Smooth muscle cell (in vitro differentiated cells): ENCODE measurements at regions not wholly inside any gene's neighbourhood (a gene's known extent, or its start where the extent isn't known, plus 50 kb on each side); places are given as distances from the start of the nearest gene placed in this dataset.

Experiments used
- DNase-seq: peaks from one replicate; lab custom pipeline; 2025; ENCODE audit not compliant: unreplicated experiment; lab: John Stamatoyannopoulos, UW
- H2AFZ ChIP-seq: fragments of 200-600 bp; sonication (generic); 2 replicates; pipeline ENCODE4 v1.6.0; 2016; ENCODE audit warnings: antibody characterized with exemption, low read depth, mild to moderate bottlenecking
- H3F3A ChIP-seq: fragments of 200-600 bp; sonication (generic); 2 replicates; pipeline ENCODE4 v1.6.0; 2017; ENCODE audit warnings: antibody characterized with exemption, low read depth
- H3K27ac ChIP-seq: fragments of 200-600 bp; sonication (generic); 2 replicates; pipeline ENCODE4 v1.5.1; 2016; ENCODE audit warnings: low read depth, mild to moderate bottlenecking
- H3K27me3 ChIP-seq: fragments of 200-600 bp; sonication (generic); 2 replicates; pipeline ENCODE4 v1.6.1; 2016; ENCODE audit warnings: low read depth, mild to moderate bottlenecking
- H3K36me3 ChIP-seq: fragments of 200-600 bp; sonication (generic); 2 replicates; pipeline ENCODE4 v1.5.1; 2016; ENCODE audit warnings: low read depth
- H3K4me1 ChIP-seq: fragments of 200-600 bp; sonication (generic); 2 replicates; pipeline ENCODE4 v1.5.1; 2016; ENCODE audit warnings: low read depth
- H3K4me2 ChIP-seq: fragments of 200-600 bp; sonication (generic); 2 replicates; pipeline ENCODE4 v1.6.0; 2016; ENCODE audit warnings: mild to moderate bottlenecking
- H3K4me3 ChIP-seq: fragments of 200-600 bp; sonication (generic); 2 replicates; pipeline ENCODE4 v1.5.1; 2016; ENCODE audit warnings: mild to moderate bottlenecking
- H3K79me2 ChIP-seq: fragments of 200-600 bp; sonication (generic); 2 replicates; pipeline ENCODE4 v1.6.0; 2016; ENCODE audit warnings: low read depth, mild to moderate bottlenecking
- H3K9ac ChIP-seq: fragments of 200-600 bp; sonication (generic); 2 replicates; pipeline ENCODE4 v1.6.0; 2016; ENCODE audit warnings: low read depth
- H3K9me3 ChIP-seq: fragments of 200-600 bp; sonication (generic); replicated peaks from 2 replicates; pipeline ENCODE4 v1.5.1; 2016; ENCODE audit warnings: low read depth
- H4K20me1 ChIP-seq: fragments of 200-600 bp; sonication (generic); 2 replicates; pipeline ENCODE4 v1.6.0; 2016; ENCODE audit warnings: low read depth
- WGBS: methylation state at CpG from one replicate; pipeline ENCODE4 v1.1.7; 2016; ENCODE audit warnings: low lambda C conversion rate; 5-methylcytosine and 5-hydroxymethylcytosine counted together
- TF ChIP-seq, protein P1 (sequence below): fragments of 200-600 bp; sonication (generic); IDR thresholded peaks from 2 replicates; pipeline ENCODE4 v1.5.1; 2017; ENCODE audit warnings: borderline replicate concordance, mild to moderate bottlenecking, antibody characterized with exemption; ENCODE audit not compliant: insufficient read depth, poor library complexity, severe bottlenecking

DNA sequence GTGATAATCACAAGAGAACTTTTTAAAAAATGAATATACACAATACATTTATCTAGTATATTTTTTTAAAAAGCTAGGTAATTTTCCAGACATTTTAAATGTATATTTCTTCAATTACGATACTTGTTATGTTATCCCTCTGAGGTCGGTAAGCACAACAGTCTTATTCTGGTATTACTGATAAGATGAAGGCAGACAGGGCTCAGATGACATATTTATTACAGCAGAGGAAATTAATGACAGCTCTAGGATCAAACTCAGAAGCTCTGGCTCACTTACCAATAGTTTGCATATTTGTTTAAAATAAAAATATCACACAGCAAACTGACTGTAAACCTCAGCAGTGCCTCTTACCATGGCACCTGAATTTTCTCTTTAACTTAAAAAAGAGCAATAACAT is 1347.0 kb upstream of the ADGRL2 start:
- TF ChIP-seq, protein P1, sequence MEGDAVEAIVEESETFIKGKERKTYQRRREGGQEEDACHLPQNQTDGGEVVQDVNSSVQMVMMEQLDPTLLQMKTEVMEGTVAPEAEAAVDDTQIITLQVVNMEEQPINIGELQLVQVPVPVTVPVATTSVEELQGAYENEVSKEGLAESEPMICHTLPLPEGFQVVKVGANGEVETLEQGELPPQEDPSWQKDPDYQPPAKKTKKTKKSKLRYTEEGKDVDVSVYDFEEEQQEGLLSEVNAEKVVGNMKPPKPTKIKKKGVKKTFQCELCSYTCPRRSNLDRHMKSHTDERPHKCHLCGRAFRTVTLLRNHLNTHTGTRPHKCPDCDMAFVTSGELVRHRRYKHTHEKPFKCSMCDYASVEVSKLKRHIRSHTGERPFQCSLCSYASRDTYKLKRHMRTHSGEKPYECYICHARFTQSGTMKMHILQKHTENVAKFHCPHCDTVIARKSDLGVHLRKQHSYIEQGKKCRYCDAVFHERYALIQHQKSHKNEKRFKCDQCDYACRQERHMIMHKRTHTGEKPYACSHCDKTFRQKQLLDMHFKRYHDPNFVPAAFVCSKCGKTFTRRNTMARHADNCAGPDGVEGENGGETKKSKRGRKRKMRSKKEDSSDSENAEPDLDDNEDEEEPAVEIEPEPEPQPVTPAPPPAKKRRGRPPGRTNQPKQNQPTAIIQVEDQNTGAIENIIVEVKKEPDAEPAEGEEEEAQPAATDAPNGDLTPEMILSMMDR: no peak
- 73% methylated on average over 2 of the region's 2 CpGs for whole genome bisulfite sequencing

DNA sequence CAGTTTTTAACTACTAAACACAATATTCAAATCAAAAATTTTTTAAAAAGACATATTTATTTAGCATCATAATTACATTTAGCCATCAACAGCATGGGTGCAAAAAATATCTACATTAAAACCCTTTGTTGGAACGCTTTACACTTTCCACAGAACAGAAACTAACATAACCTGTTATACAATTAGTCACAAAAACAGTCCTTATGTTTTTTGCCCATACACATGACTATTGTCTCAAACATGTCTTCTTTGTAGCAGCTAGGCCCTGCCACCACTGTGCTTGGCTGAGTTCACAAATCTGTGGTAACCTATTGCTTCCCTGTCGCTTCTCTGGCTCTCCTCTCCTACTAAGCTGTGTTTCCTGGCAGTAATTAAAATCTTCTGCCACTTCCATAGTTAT is 1350.0 kb upstream of the ADGRL2 start:
- Histone ChIP-seq H3K27ac (no peak overlapping the region), H3K4me3 (no peak overlapping the region), H4K20me1 (no peaks in the 10 kb centered on the region), H3K27me3 (no peaks in the 10 kb centered on the region), H3K36me3 (no peaks in the 10 kb centered on the region), H2AFZ (no peak overlapping the region), H3K79me2 (no peaks in the 10 kb centered on the region), H3K9me3 (no peaks in the 10 kb centered on the region), H3F3A (no peaks in the 10 kb centered on the region), H3K9ac (no peak overlapping the region), H3K4me2 (no peak overlapping the region), H3K4me1 (peaks cover 5% of the 10 kb centered on the region)
- no peak for DNase-seq
- TF ChIP-seq, protein P1: no peak
- WGBS: 50% methylated on average over 2 of the region's 2 CpGs

More for the DNA sequence above, 1347.0 kb upstream of the ADGRL2 start:
- Histone ChIP-seq H3K4me3 (no peak overlapping the region), H3K4me2 (no peak overlapping the region), H3K27me3 (no peaks in the 10 kb centered on the region), H4K20me1 (no peaks in the 10 kb centered on the region), H3K79me2 (no peaks in the 10 kb centered on the region), H3K9me3 (no peaks in the 10 kb centered on the region), H3F3A (no peaks in the 10 kb centered on the region), H3K4me1 (peaks cover 11% of the 10 kb centered on the region), H3K36me3 (no peaks in the 10 kb centered on the region), H3K27ac (no peak overlapping the region), H3K9ac (no peak overlapping the region), H2AFZ (no peak overlapping the region)
- DNase-seq: no peak

DNA sequence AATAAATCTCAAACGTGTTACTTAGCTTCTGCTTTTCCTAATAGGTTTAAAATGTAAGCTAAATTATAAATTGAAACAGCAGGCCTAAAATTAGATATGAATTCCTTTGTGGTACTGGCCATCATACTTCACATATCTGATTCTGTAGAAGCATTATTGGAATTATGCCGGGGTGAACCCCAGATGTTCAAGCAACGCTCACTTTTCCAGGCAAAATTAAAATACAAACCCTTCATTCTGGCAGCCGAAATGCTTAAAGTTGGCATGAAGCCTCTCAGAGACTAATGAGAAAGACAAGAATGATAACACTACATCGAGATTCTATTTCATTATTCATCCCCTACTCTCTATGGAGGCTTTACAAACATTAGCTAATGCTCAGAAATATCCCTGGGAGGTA is 1352.7 kb upstream of the ADGRL2 start:
- no peaks in the 10 kb centered on the region for H3K9me3 ChIP-seq
- 86% methylated on average over 5 of the region's 5 CpGs for WGBS
- H3K4me2 ChIP-seq: no peak overlapping the region
- no peaks in the 10 kb centered on the region for H4K20me1 ChIP-seq
- TF ChIP-seq, protein P1: no peak
- no peaks in the 10 kb centered on the region for H3K4me1 ChIP-seq
- DNase-seq: no peak
- no peak overlapping the region for H3K9ac ChIP-seq
- no peak overlapping the region for H3K4me3 ChIP-seq
- no peaks in the 10 kb centered on the region for H3K79me2 ChIP-seq
- H3K27ac ChIP-seq: no peak overlapping the region
- no peaks in the 10 kb centered on the region for H3F3A ChIP-seq
- H2AFZ ChIP-seq: no peak overlapping the region
- no peaks in the 10 kb centered on the region for H3K36me3 ChIP-seq
- H3K27me3 ChIP-seq: no peaks in the 10 kb centered on the region

DNA sequence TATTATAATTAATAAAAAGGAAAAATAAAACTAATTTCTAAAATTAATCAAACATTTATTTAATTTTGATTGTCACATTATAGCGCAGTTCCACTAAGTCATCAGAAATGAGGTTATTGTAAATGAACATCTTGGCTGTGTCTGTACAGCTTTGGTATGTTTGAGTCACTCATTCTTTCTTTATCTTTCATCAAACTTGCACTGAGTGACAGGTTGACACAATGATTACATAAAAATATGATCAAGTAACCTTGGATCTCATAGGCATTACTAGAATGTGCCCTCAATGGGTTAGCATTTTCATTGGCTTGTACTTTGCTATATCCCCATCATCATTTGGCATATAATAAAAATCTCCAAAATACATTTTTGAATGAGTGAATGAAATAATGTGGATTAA is 1353.2 kb upstream of the ADGRL2 start:
- H4K20me1 ChIP-seq: no peaks in the 10 kb centered on the region
- 97% methylated on average over 1 of the region's 1 CpG for WGBS
- H3K4me1 ChIP-seq: no peaks in the 10 kb centered on the region
- H2AFZ ChIP-seq: no peak overlapping the region
- no peak overlapping the region for H3K4me3 ChIP-seq
- no peaks in the 10 kb centered on the region for H3K36me3 ChIP-seq
- no peaks in the 10 kb centered on the region for H3K79me2 ChIP-seq
- DNase-seq: no peak
- no peaks in the 10 kb centered on the region for H3K27me3 ChIP-seq
- no peak overlapping the region for H3K9ac ChIP-seq
- no peaks in the 10 kb centered on the region for H3F3A ChIP-seq
- no peak overlapping the region for H3K4me2 ChIP-seq
- H3K27ac ChIP-seq: no peak overlapping the region
- no peaks in the 10 kb centered on the region for H3K9me3 ChIP-seq
- TF ChIP-seq, protein P1: no peak
